Smooth muscle cell (in vitro differentiated cells): ENCODE measurements at regions not wholly inside any gene's neighbourhood (a gene's known extent, or its start where the extent isn't known, plus 50 kb on each side); places are given as distances from the start of the nearest gene placed in this dataset.

ENCODE experiments used
- DNase-seq: peaks from one replicate; lab custom pipeline; 2025; ENCODE audit not compliant: unreplicated experiment; lab: John Stamatoyannopoulos, UW
- H2AFZ ChIP-seq: fragments of 200-600 bp; sonication (generic); 2 replicates; pipeline ENCODE4 v1.6.0; 2016; ENCODE audit warnings: antibody characterized with exemption, low read depth, mild to moderate bottlenecking
- H3F3A ChIP-seq: fragments of 200-600 bp; sonication (generic); 2 replicates; pipeline ENCODE4 v1.6.0; 2017; ENCODE audit warnings: antibody characterized with exemption, low read depth
- H3K27ac ChIP-seq: fragments of 200-600 bp; sonication (generic); 2 replicates; pipeline ENCODE4 v1.5.1; 2016; ENCODE audit warnings: low read depth, mild to moderate bottlenecking
- H3K27me3 ChIP-seq: fragments of 200-600 bp; sonication (generic); 2 replicates; pipeline ENCODE4 v1.6.1; 2016; ENCODE audit warnings: low read depth, mild to moderate bottlenecking
- H3K36me3 ChIP-seq: fragments of 200-600 bp; sonication (generic); 2 replicates; pipeline ENCODE4 v1.5.1; 2016; ENCODE audit warnings: low read depth
- H3K4me1 ChIP-seq: fragments of 200-600 bp; sonication (generic); 2 replicates; pipeline ENCODE4 v1.5.1; 2016; ENCODE audit warnings: low read depth
- H3K4me2 ChIP-seq: fragments of 200-600 bp; sonication (generic); 2 replicates; pipeline ENCODE4 v1.6.0; 2016; ENCODE audit warnings: mild to moderate bottlenecking
- H3K4me3 ChIP-seq: fragments of 200-600 bp; sonication (generic); 2 replicates; pipeline ENCODE4 v1.5.1; 2016; ENCODE audit warnings: mild to moderate bottlenecking
- H3K79me2 ChIP-seq: fragments of 200-600 bp; sonication (generic); 2 replicates; pipeline ENCODE4 v1.6.0; 2016; ENCODE audit warnings: low read depth, mild to moderate bottlenecking
- H3K9ac ChIP-seq: fragments of 200-600 bp; sonication (generic); 2 replicates; pipeline ENCODE4 v1.6.0; 2016; ENCODE audit warnings: low read depth
- H3K9me3 ChIP-seq: fragments of 200-600 bp; sonication (generic); replicated peaks from 2 replicates; pipeline ENCODE4 v1.5.1; 2016; ENCODE audit warnings: low read depth
- H4K20me1 ChIP-seq: fragments of 200-600 bp; sonication (generic); 2 replicates; pipeline ENCODE4 v1.6.0; 2016; ENCODE audit warnings: low read depth
- CTCF ChIP-seq: fragments of 200-600 bp; sonication (generic); IDR thresholded peaks from 2 replicates; pipeline ENCODE4 v1.5.1; 2017; ENCODE audit warnings: borderline replicate concordance, mild to moderate bottlenecking, antibody characterized with exemption; ENCODE audit not compliant: insufficient read depth, poor library complexity, severe bottlenecking
- WGBS: methylation state at CpG from one replicate; pipeline ENCODE4 v1.1.7; 2016; ENCODE audit warnings: low lambda C conversion rate; 5-methylcytosine and 5-hydroxymethylcytosine counted together

GRCh38 chr11:93967258-93967657, 53.9 kb upstream of the HEPHL1 start:
- no peak overlapping the region for H3K4me3 ChIP-seq

GRCh38 chr11:93967944-93968343, 53.2 kb upstream of the HEPHL1 start:
- H3K27me3 ChIP-seq: no peaks in the 10 kb centered on the region
- H4K20me1 ChIP-seq: no peaks in the 10 kb centered on the region
- no peak overlapping the region for H3K27ac ChIP-seq
- H3K9me3 ChIP-seq: no peaks in the 10 kb centered on the region
- no peak overlapping the region for H3K4me2 ChIP-seq
- no peak overlapping the region for H3K4me3 ChIP-seq
- H3F3A ChIP-seq: no peaks in the 10 kb centered on the region
- no peaks in the 10 kb centered on the region for H3K79me2 ChIP-seq
- H2AFZ ChIP-seq: no peak overlapping the region
- H3K36me3 ChIP-seq: no peaks in the 10 kb centered on the region
- no peak overlapping the region for H3K9ac ChIP-seq
- no peak for TF ChIP-seq CTCF
- 91% methylated on average over 5 of the region's 5 CpGs for WGBS
- H3K4me1 ChIP-seq: no peaks in the 10 kb centered on the region
- DNase-seq: no peak

More at GRCh38 chr11:93967258-93967657, 53.9 kb upstream of the HEPHL1 start:
- DNase-seq: no peak
- Histone ChIP-seq H2AFZ (no peak overlapping the region), H3K27ac (no peak overlapping the region), H4K20me1 (no peaks in the 10 kb centered on the region), H3K9me3 (no peaks in the 10 kb centered on the region), H3K4me1 (no peaks in the 10 kb centered on the region), H3F3A (no peaks in the 10 kb centered on the region), H3K27me3 (no peaks in the 10 kb centered on the region), H3K4me2 (no peak overlapping the region), H3K79me2 (no peaks in the 10 kb centered on the region), H3K9ac (no peak overlapping the region), H3K36me3 (no peaks in the 10 kb centered on the region)
- no peak for TF ChIP-seq CTCF
- 47% methylated on average over 4 of the region's 4 CpGs for WGBS

- Histone ChIP-seq H3K79me2 (no peaks in the 10 kb centered on the region), H3K27me3 (no peaks in the 10 kb centered on the region), H3K4me3 (no peak overlapping the region), H3F3A (no peaks in the 10 kb centered on the region), H3K36me3 (no peaks in the 10 kb centered on the region), H3K9ac (no peak overlapping the region), H3K9me3 (no peaks in the 10 kb centered on the region), H3K27ac (no peak overlapping the region), H3K4me2 (no peak overlapping the region), H4K20me1 (no peaks in the 10 kb centered on the region), H3K4me1 (no peaks in the 10 kb centered on the region), H2AFZ (no peak overlapping the region)
- TF ChIP-seq CTCF: no peak
- no peak for DNase-seq
- 88% methylated on average over 10 of the region's 10 CpGs for WGBS
These were observed 50.9 kb upstream of the HEPHL1 start for GRCh38 chr11:93969925-93970922.
